Endothelial cell of umbilical vein (primary cell): ENCODE measurements at regions not wholly inside any gene's neighbourhood (a gene's known extent, or its start where the extent isn't known, plus 50 kb on each side); places are given as distances from the start of the nearest gene placed in this dataset.

Experiments
- BruUV-seq: library from RNA; stranded (reverse); fragments of 400-500 nt; replicated peaks from 2 replicates; lab custom pipeline; 2021; lab: Mats Ljungman, UMichigan
- CTCF ChIA-PET: fragments of 300-600, 350-600 bp; sonication (Branson Sonifier 250); formaldehyde crosslinking; loops from one replicate; lab custom pipeline; 2021; ENCODE audit warnings: antibody characterized with exemption, inconsistent platforms; lab: Charles Lee
- POLR2A ChIA-PET: fragments of 300-600, 350-600 bp; sonication (Branson Sonifier 250); formaldehyde crosslinking; loops from one replicate; lab custom pipeline; 2021; ENCODE audit warnings: antibody characterized with exemption, inconsistent platforms; lab: Charles Lee
- DNase-seq: peaks from one replicate; pipeline ENCODE4 v3.0.0-alpha.2; 2011; ENCODE audit warnings: low read depth, low spot score
- FAIRE-seq: peaks from 2 replicates; lab custom pipeline; 2011; peaks lifted over from hg19 to GRCh38; lab: Jason Lieb, UNC
- H2AFZ ChIP-seq: 2 replicates; pipeline ENCODE4 v1.6.0; 2012; ENCODE audit warnings: low read depth, low read length, control low read depth, inconsistent platforms
- H3K27ac ChIP-seq: 2 replicates; pipeline ENCODE4 v1.5.1; 2011; ENCODE audit warnings: low read depth, mild to moderate bottlenecking, control low read depth, low read length, moderate library complexity; ENCODE audit not compliant: insufficient read depth
- H3K27me3 ChIP-seq, 2 experiments: 2 replicates each; pipeline versions ENCODE4 v1.6.0 to v1.6.1; 2011; ENCODE audit warnings: low read length in 2 of 2, mixed read lengths in 1 of 2; ENCODE audit not compliant: control insufficient read depth in 2 of 2, insufficient read depth in 2 of 2
- H3K36me3 ChIP-seq, 2 experiments: 2 replicates in 1 of 2; 3 replicates in 1 of 2; pipeline ENCODE4 v1.5.1; 2011; ENCODE audit warnings: low read length in 2 of 2, mild to moderate bottlenecking in 1 of 2, moderate library complexity in 1 of 2; ENCODE audit not compliant: control insufficient read depth in 2 of 2, insufficient read depth in 2 of 2; ENCODE audit errors: extremely low read depth in 1 of 2
- H3K4me1 ChIP-seq: 3 replicates; pipeline ENCODE4 v1.5.1; 2011; ENCODE audit warnings: mild to moderate bottlenecking, low read length; ENCODE audit not compliant: control insufficient read depth, insufficient read depth; ENCODE audit errors: extremely low read depth
- H3K4me2 ChIP-seq: 2 replicates; pipeline ENCODE4 v1.6.1; 2011; ENCODE audit warnings: low read length, control low read depth, mixed read lengths; ENCODE audit not compliant: insufficient read depth
- H3K4me3 ChIP-seq, 3 experiments: fragments of 200-600 bp in 1 of 3; sonication (generic), shearing (Covaris generic) in 1 of 3; replicated peaks in 1 of 3; 2 replicates each; pipeline ENCODE4 v1.5.1; 2011 to 2016; ENCODE audit warnings: control low read depth in 3 of 3, low read length in 3 of 3, mild to moderate bottlenecking in 2 of 3, inconsistent platforms in 1 of 3, low read depth in 1 of 3, moderate library complexity in 1 of 3; ENCODE audit not compliant: insufficient read depth in 1 of 3
- H3K79me2 ChIP-seq: 2 replicates; pipeline ENCODE4 v1.6.0; 2012; ENCODE audit warnings: low read length, inconsistent platforms; ENCODE audit not compliant: control insufficient read depth, insufficient read depth
- H3K9ac ChIP-seq: replicated peaks from 2 replicates; pipeline ENCODE3; 2011; ENCODE audit warnings: low read length, control low read depth; ENCODE audit not compliant: insufficient read depth; ENCODE audit errors: extremely low read depth
- H3K9me1 ChIP-seq: replicated peaks from 3 replicates; pipeline ENCODE4 v1.6.0; 2011; ENCODE audit warnings: mild to moderate bottlenecking, low read length; ENCODE audit not compliant: control insufficient read depth, insufficient read depth; ENCODE audit errors: extremely low read depth
- H3K9me3 ChIP-seq: replicated peaks from 2 replicates; pipeline ENCODE4 v1.5.1; 2012; ENCODE audit warnings: low read length, inconsistent platforms; ENCODE audit not compliant: control insufficient read depth, insufficient read depth
- H4K20me1 ChIP-seq: replicated peaks from 2 replicates; pipeline ENCODE3; 2011; ENCODE audit warnings: mild to moderate bottlenecking, low read length; ENCODE audit not compliant: control insufficient read depth, insufficient read depth; ENCODE audit errors: extremely low read depth
- CTCF ChIP-seq, 2 donors: IDR thresholded peaks; 1 replicate in 1 of 2; 2 replicates in 1 of 2; pipeline ENCODE4 v1.5.1; 2011; ENCODE audit warnings: low read length in 2 of 2, mild to moderate bottlenecking in 2 of 2, moderate library complexity in 2 of 2, control low read depth in 1 of 2, inconsistent platforms in 1 of 2, low read depth in 1 of 2; ENCODE audit not compliant: insufficient read depth in 1 of 2; ENCODE audit errors: extremely low read depth in 1 of 2
- EZH2 ChIP-seq: IDR thresholded peaks from 2 replicates; pipeline ENCODE4 v1.6.1; 2012; ENCODE audit warnings: borderline replicate concordance, low read depth, mild to moderate bottlenecking, moderate library complexity, low read length, inconsistent platforms; ENCODE audit not compliant: severe bottlenecking
- FOS ChIP-seq: IDR thresholded peaks from 2 replicates; pipeline ENCODE4 v1.6.1; 2011; ENCODE audit warnings: mild to moderate bottlenecking, low read length, moderate library complexity, borderline replicate concordance; ENCODE audit not compliant: insufficient read depth
- GATA2 ChIP-seq: IDR thresholded peaks from 2 replicates; pipeline ENCODE4 v1.7.0; 2011; ENCODE audit warnings: low read depth, mild to moderate bottlenecking, moderate library complexity, mixed read lengths, low read length; ENCODE audit not compliant: insufficient read length, insufficient read depth
- JUN ChIP-seq: IDR thresholded peaks from 2 replicates; pipeline ENCODE4 v1.6.1; 2011; ENCODE audit warnings: borderline replicate concordance, low read depth; ENCODE audit not compliant: insufficient read length, insufficient read depth
- MAX ChIP-seq: IDR thresholded peaks from 2 replicates; pipeline ENCODE4 v1.6.1; 2011; ENCODE audit not compliant: insufficient read depth, insufficient read length
- MYC ChIP-seq: IDR thresholded peaks from one replicate; pipeline ENCODE4 v1.6.1; 2011; ENCODE audit warnings: mild to moderate bottlenecking, low read depth, low read length
- POLR2A ChIP-seq: IDR thresholded peaks from 2 replicates; pipeline ENCODE4 v1.6.1; 2012; ENCODE audit warnings: low read depth, mild to moderate bottlenecking, control low read depth, low read length
- POLR2AphosphoS5 ChIP-seq: IDR thresholded peaks from 2 replicates; pipeline ENCODE4 v1.6.1; 2012; ENCODE audit warnings: low read depth, mild to moderate bottlenecking, control low read depth, low read length, moderate library complexity; ENCODE audit not compliant: insufficient read depth
- dilution Hi-C: fragments of 300-500 bp; cut with MboI; formaldehyde crosslinking; loops from one replicate; pipeline ENCODE4 v1.15.0; 2019; ENCODE audit warnings: low sequenced_read_pairs; ENCODE audit not compliant: extremely low pct_ligation_motif_present
- intact Hi-C: fragments of 100-400 bp; cut with micrococcal nuclease; formaldehyde crosslinking; loops from one replicate; pipeline ENCODE4 v1.10.0; 2022

- no TSS peak for BruUV-seq
These were observed 144.8 kb downstream of the GADD45G start for GRCh38 chr9:89749500-89750116.

More at GRCh38 chr9:89749500-89750116, 144.8 kb downstream of the GADD45G start:
- H3K4me1 ChIP-seq, result no peaks in the 10 kb centered on the region
- no peak overlapping the region for H2AFZ ChIP-seq
- H3K27me3 ChIP-seq, result no peaks in the 10 kb centered on the region
- no peak overlapping the region for H3K9ac ChIP-seq
- dilution Hi-C loops (no loop called here), intact Hi-C loops (no loop called here)
- no peak overlapping the region for H3K4me3 ChIP-seq
- H3K79me2 ChIP-seq, result no peaks in the 10 kb centered on the region
- H3K4me2 ChIP-seq, result no peak overlapping the region
- POLR2A ChIA-PET, result no interaction called here
- no peak for TF ChIP-seq POLR2A
- TF ChIP-seq CTCF (IDR thresholded peaks at IDR 0.05; ENCODE audit: extremely low read depth in 1 of 2, insufficient read depth in 1 of 2, low read depth in 1 of 2, low read length in 2 of 2), result no peak
- TF ChIP-seq MAX, result no peak
- TF ChIP-seq JUN, result no peak
- no peak for TF ChIP-seq EZH2
- TF ChIP-seq GATA2, result no peak
- no peak for TF ChIP-seq FOS
- no peak for TF ChIP-seq MYC
- no peak for TF ChIP-seq POLR2AphosphoS5
- no peaks in the 10 kb centered on the region for H3K9me1 ChIP-seq
- no peaks in the 10 kb centered on the region for H4K20me1 ChIP-seq
- H3K27ac ChIP-seq, result no peak overlapping the region
- no peak for DNase-seq
- FAIRE-seq, result no peak
- no peaks in the 10 kb centered on the region for H3K9me3 ChIP-seq
- H3K36me3 ChIP-seq, result no peaks in the 10 kb centered on the region
- CTCF ChIA-PET, result interaction anchor here (0.7 to 1.0 kb wide), 3 partner anchors 12 to 151 kb away, joined by 3 read pairs; no protein-coding TSS in a partner anchor
